Mesendoderm (in vitro differentiated cells): ENCODE measurements at regions not wholly inside any gene's neighbourhood (a gene's known extent, or its start where the extent isn't known, plus 50 kb on each side); places are given as distances from the start of the nearest gene placed in this dataset.

Source experiments
- DNase-seq: peaks from one replicate; pipeline ENCODE4 v3.0.0; 2013
- H2AK5ac ChIP-seq: 2 replicates; pipeline ENCODE4 v1.6.1; 2013; ENCODE audit warnings: low read length, inconsistent platforms
- H2BK120ac ChIP-seq: 2 replicates; pipeline ENCODE4 v1.6.1; 2013; ENCODE audit warnings: low read depth, mild to moderate bottlenecking, low read length, moderate library complexity, mixed read lengths
- H2BK15ac ChIP-seq: replicated peaks from 2 replicates; pipeline ENCODE4 v1.6.1; 2013; ENCODE audit warnings: low read depth, mild to moderate bottlenecking, moderate library complexity
- H2BK5ac ChIP-seq: 2 replicates; pipeline ENCODE4 v1.6.1; 2013; ENCODE audit warnings: low read length, inconsistent platforms
- H3K18ac ChIP-seq: 2 replicates; pipeline ENCODE4 v1.6.1; 2013; ENCODE audit warnings: mild to moderate bottlenecking, low read length, mixed read lengths
- H3K23ac ChIP-seq: one replicate; pipeline ENCODE4 v1.6.1; 2013; ENCODE audit warnings: low read length
- H3K27ac ChIP-seq: 2 replicates; pipeline ENCODE4 v1.5.1; 2013; ENCODE audit warnings: low read depth, mild to moderate bottlenecking, inconsistent platforms, low read length, moderate library complexity
- H3K27me3 ChIP-seq: 2 replicates; pipeline ENCODE4 v1.6.1; 2013; ENCODE audit warnings: low read length, control low read depth, mild to moderate bottlenecking, inconsistent platforms; ENCODE audit not compliant: insufficient read depth, poor library complexity
- H3K36me3 ChIP-seq: 2 replicates; pipeline ENCODE4 v1.6.1; 2013; ENCODE audit warnings: low read length, inconsistent platforms; ENCODE audit not compliant: control insufficient read depth, insufficient read depth
- H3K4ac ChIP-seq: one replicate; pipeline ENCODE4 v1.6.1; 2013; ENCODE audit warnings: low read depth, mild to moderate bottlenecking, low read length, moderate library complexity
- H3K4me1 ChIP-seq: 2 replicates; pipeline ENCODE4 v1.6.1; 2013; ENCODE audit warnings: low read depth, low read length, inconsistent platforms; ENCODE audit not compliant: control insufficient read depth
- H3K4me2 ChIP-seq: 2 replicates; pipeline ENCODE4 v1.6.1; 2013; ENCODE audit warnings: low read length
- H3K4me3 ChIP-seq: 2 replicates; pipeline ENCODE4 v1.5.1; 2013; ENCODE audit warnings: mild to moderate bottlenecking, low read length
- H3K56ac ChIP-seq: one replicate; pipeline ENCODE4 v1.6.1; 2013; ENCODE audit warnings: low read length
- H3K79me1 ChIP-seq: 2 replicates; pipeline ENCODE4 v1.6.1; 2013; ENCODE audit warnings: low read length, inconsistent platforms
- H3K79me2 ChIP-seq: 2 replicates; pipeline ENCODE4 v1.6.1; 2013; ENCODE audit warnings: mild to moderate bottlenecking, low read length; ENCODE audit not compliant: control insufficient read depth, insufficient read depth
- H3K9ac ChIP-seq: 2 replicates; pipeline ENCODE4 v1.6.1; 2013; ENCODE audit warnings: low read length, inconsistent platforms
- H4K5ac ChIP-seq: one replicate; pipeline ENCODE4 v1.6.1; 2013; ENCODE audit warnings: low read length
- H4K8ac ChIP-seq: one replicate; pipeline ENCODE4 v1.6.1; 2013; ENCODE audit warnings: low read depth, mild to moderate bottlenecking, control low read depth, low read length, moderate library complexity
- WGBS: extraction: QIAGEN DNeasy Blood & Tissue Kit; methylation state at CpG from one replicate; pipeline ENCODE4 v1.1.7; 2013; ENCODE audit warnings: low lambda C conversion rate, missing lambda C conversion rate; ENCODE audit not compliant: insufficient coverage; ENCODE audit errors: extremely low coverage; 5-methylcytosine and 5-hydroxymethylcytosine counted together

DNA sequence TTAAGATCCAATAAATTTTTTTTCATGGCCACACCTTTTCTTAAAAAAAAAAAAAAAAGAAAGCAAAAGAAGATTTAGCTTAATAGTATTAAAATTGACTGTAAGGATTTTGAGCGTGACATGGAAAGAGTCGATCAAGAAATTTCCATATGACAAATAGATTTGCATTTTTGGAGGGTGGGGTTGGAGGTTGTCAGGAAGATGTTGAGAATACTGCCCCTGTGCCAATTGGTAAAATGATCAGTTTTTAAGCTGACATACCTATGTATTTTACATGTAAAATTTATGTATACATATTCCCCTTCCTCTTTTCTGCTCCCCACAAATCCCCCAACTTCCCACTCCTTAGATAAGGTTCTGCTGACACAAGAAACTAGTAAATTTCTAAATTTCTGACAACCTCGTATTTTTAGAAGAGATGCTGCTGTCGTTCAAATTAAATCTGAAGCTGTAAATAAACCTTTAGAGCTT lies 520.9 kb downstream of the CD83 start:
- H3K18ac ChIP-seq: no peak overlapping the region
- no peaks in the 10 kb centered on the region for H3K79me2 ChIP-seq
- no peak overlapping the region for H4K8ac ChIP-seq
- H4K5ac ChIP-seq: no peak overlapping the region
- H3K56ac ChIP-seq: peak overlapping the region; percentile 65
- no CpG with 5 or more reads among the region's 4 CpGs for WGBS
- no peaks in the 10 kb centered on the region for H3K79me1 ChIP-seq
- H3K9ac ChIP-seq: no peak overlapping the region
- no peak overlapping the region for H3K4me2 ChIP-seq
- no peak overlapping the region for H2BK15ac ChIP-seq
- no peak overlapping the region for H3K27ac ChIP-seq
- H2BK120ac ChIP-seq: no peak overlapping the region
- no peaks in the 10 kb centered on the region for H3K36me3 ChIP-seq
- H3K4me1 ChIP-seq: peaks cover 12% of the 10 kb centered on the region
- no peak overlapping the region for H2BK5ac ChIP-seq
- no peak for DNase-seq
- H2AK5ac ChIP-seq: no peak overlapping the region
- H3K27me3 ChIP-seq: no peaks in the 10 kb centered on the region
- no peak overlapping the region for H3K4ac ChIP-seq
- H3K4me3 ChIP-seq: no peak overlapping the region
- H3K23ac ChIP-seq: no peak overlapping the region

DNA sequence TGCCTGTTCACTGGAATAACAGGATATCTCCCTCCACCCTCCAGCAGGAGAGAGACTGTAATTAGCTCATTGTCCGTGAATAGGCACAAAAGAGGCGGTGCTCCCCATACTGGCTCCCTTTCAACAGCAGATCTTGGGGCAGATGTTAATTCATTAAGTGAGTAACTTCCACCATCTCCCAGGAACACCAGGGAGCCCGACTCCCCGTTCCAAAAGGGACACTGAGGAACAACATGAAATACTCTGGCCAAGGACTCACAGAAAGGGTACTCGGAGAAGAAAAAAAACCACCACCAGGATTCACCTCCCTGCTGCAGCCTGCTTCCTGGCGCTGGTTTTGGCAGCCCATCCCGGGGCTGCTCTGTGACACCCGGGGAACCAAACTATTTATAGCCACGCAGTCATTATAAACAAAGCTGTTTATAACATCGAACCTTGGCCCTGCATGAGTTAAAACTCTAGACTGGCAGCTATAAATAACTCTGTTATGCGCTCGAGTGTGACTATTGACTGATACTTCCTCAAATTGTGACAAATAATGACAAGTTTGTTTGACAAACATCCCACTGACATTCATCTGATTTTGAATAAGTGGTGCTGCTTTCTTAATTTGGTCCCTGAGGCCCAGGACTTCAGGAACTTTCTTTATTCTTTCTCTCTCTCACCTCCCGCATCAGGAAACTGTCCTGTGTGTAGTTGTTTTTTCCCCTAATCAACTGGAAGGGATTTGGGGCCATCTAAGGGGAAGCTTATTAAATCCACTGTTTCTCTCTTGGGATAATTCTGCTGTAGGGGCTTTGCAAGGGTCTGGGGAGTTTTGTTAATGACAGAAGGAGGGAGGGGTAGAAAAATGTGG lies 521.6 kb downstream of the CD83 start:
- no peak overlapping the region for H3K23ac ChIP-seq
- peak overlapping the region; percentile 43 for H2BK5ac ChIP-seq
- H2AK5ac ChIP-seq: no peak overlapping the region
- H3K4me1 ChIP-seq: peaks cover 12% of the 10 kb centered on the region
- WGBS: no CpG with 5 or more reads among the region's 13 CpGs
- H3K4me3 ChIP-seq: no peak overlapping the region
- H3K56ac ChIP-seq: peak overlapping the region; percentile 65
- peak overlapping the region; percentile 60 for H3K27ac ChIP-seq
- peak overlapping the region; percentile 92 for H3K18ac ChIP-seq
- no peak overlapping the region for H2BK15ac ChIP-seq
- peak overlapping the region; percentile 29 for H2BK120ac ChIP-seq
- no peak overlapping the region for H3K4ac ChIP-seq
- H4K5ac ChIP-seq: no peak overlapping the region
- no peaks in the 10 kb centered on the region for H3K27me3 ChIP-seq
- peak overlapping the region; percentile 28 for H3K9ac ChIP-seq
- peak; percentile 66 for DNase-seq
- no peak overlapping the region for H4K8ac ChIP-seq
- no peaks in the 10 kb centered on the region for H3K79me2 ChIP-seq
- H3K36me3 ChIP-seq: no peaks in the 10 kb centered on the region
- H3K4me2 ChIP-seq: no peak overlapping the region
- H3K79me1 ChIP-seq: no peaks in the 10 kb centered on the region

DNA sequence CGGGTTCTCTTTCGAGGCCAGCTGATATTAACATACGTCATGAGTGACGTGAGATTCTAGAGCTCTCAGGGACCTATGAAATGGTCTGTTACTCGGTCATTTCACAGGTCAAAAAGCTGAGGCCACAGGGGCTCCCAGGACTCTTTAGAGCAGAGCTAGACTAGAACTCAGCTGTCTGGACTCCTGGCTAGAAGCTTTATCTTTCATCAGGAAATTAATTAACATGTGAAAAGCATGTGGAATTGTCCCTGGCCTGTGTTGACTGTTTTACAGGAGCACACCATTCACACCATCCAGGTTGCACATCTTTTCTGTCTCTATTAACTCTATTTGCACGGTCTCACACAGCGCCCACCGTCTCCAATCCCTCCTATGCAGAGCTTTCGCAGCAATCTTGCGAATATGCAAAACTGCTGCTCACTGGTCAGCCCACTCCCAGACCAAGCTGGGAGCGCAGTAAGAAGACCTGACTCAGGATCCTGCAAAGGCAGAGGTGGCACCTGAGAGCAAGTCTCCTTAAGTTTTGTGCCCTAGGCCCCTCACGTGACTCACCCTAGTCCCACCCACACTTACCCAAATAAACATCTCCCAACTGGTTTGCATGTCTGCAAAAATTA lies 522.5 kb downstream of the CD83 start:
- H3K4me1 ChIP-seq: peaks cover 12% of the 10 kb centered on the region
- H3K4me3 ChIP-seq: no peak overlapping the region
- no peak overlapping the region for H2BK5ac ChIP-seq
- H3K4me2 ChIP-seq: no peak overlapping the region
- no peak overlapping the region for H4K8ac ChIP-seq
- H3K23ac ChIP-seq: no peak overlapping the region
- H3K4ac ChIP-seq: no peak overlapping the region
- WGBS: no CpG with 5 or more reads among the region's 12 CpGs
- peak overlapping the region; percentile 45 for H3K27ac ChIP-seq
- DNase-seq: peak; percentile 67
- no peak overlapping the region for H4K5ac ChIP-seq
- no peak overlapping the region for H2AK5ac ChIP-seq
- H3K9ac ChIP-seq: no peak overlapping the region
- peak overlapping the region; percentile 16 for H2BK120ac ChIP-seq
- H3K18ac ChIP-seq: peak overlapping the region; percentile 72
- H2BK15ac ChIP-seq: no peak overlapping the region
- H3K27me3 ChIP-seq: no peaks in the 10 kb centered on the region
- H3K36me3 ChIP-seq: no peaks in the 10 kb centered on the region
- H3K79me1 ChIP-seq: no peaks in the 10 kb centered on the region
- peak overlapping the region; percentile 36 for H3K56ac ChIP-seq
- no peaks in the 10 kb centered on the region for H3K79me2 ChIP-seq

DNA sequence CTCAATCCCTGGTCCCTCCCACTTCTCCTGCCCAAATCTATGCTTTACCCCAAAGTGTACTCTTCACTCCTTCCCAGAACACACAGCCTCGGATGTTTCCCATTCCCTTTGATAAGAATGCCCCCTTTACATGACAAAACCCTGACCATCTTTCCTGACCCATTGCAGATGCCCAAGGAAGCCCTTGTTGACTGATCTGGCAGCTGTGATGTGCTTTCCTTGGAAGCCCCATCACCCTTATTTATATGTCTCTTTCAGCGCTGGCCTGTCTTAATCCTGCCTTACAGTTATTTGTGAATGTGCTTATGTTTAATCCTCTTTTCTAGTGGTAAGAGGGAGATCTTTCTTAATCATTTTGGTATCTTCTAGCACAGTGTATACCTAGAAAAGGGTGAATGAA lies 523.1 kb downstream of the CD83 start:
- Histone ChIP-seq H3K9ac (no peak overlapping the region), H4K5ac (no peak overlapping the region), H2BK120ac (no peak overlapping the region), H3K4me2 (no peak overlapping the region), H3K27me3 (no peaks in the 10 kb centered on the region), H4K8ac (no peak overlapping the region), H2BK15ac (no peak overlapping the region), H3K4ac (no peak overlapping the region), H3K79me1 (no peaks in the 10 kb centered on the region), H3K4me3 (no peak overlapping the region), H3K18ac (no peak overlapping the region), H2BK5ac (no peak overlapping the region), H2AK5ac (no peak overlapping the region), H3K27ac (no peak overlapping the region), H3K79me2 (no peaks in the 10 kb centered on the region), H3K56ac (peak overlapping the region; percentile 12), H3K36me3 (no peaks in the 10 kb centered on the region), H3K23ac (no peak overlapping the region), H3K4me1 (peaks cover 12% of the 10 kb centered on the region)
- no CpG with 5 or more reads among the region's 2 CpGs for WGBS
- DNase-seq: no peak

DNA sequence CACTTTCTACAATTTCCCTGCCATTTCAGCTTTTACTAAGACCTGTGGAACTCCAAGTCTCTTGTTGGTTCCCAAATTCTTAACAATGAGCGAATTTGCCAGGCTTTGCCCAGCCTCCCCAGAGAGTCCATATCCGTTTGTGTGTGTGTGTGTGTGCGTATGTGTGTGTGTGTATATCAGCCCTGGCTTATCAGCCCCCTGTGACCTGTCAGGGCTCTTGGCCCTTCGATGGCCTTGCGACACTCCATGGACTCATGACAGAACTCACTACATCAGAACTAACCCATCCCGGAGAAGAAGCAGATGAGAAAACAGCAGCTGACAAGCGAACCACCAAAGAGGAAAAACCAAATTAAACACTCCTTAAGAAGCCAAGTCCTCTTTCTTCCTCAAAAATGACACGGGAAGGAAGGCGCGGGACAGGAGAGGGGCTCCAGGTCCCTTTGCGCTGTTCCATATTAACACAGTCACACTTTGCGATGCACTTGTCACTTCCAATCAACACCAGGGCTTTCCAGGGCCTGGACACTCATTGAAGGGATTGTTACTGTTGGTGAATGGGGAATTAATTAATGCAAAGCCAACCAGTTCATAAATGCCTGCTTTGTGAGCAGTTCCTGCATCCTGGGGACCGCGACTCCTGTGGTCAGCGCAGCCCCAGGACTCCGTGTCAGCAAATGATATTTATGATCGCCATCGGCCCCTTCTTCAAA lies 524.0 kb downstream of the CD83 start:
- no peak overlapping the region for H3K56ac ChIP-seq
- no peak overlapping the region for H3K4ac ChIP-seq
- H4K5ac ChIP-seq: no peak overlapping the region
- no peak overlapping the region for H2AK5ac ChIP-seq
- no peak overlapping the region for H3K18ac ChIP-seq
- WGBS: no CpG with 5 or more reads among the region's 18 CpGs
- DNase-seq: peak; percentile 21
- H3K23ac ChIP-seq: no peak overlapping the region
- H2BK5ac ChIP-seq: no peak overlapping the region
- no peak overlapping the region for H3K4me2 ChIP-seq
- no peak overlapping the region for H4K8ac ChIP-seq
- peaks cover 12% of the 10 kb centered on the region for H3K4me1 ChIP-seq
- H3K36me3 ChIP-seq: no peaks in the 10 kb centered on the region
- no peaks in the 10 kb centered on the region for H3K27me3 ChIP-seq
- H3K9ac ChIP-seq: no peak overlapping the region
- no peaks in the 10 kb centered on the region for H3K79me2 ChIP-seq
- H2BK120ac ChIP-seq: no peak overlapping the region
- no peaks in the 10 kb centered on the region for H3K79me1 ChIP-seq
- H2BK15ac ChIP-seq: no peak overlapping the region
- no peak overlapping the region for H3K27ac ChIP-seq
- no peak overlapping the region for H3K4me3 ChIP-seq
